GM18498 (cell line): ENCODE measurements at regions not wholly inside any gene's neighbourhood (a gene's known extent, or its start where the extent isn't known, plus 50 kb on each side); places are given as distances from the start of the nearest gene placed in this dataset.

Source experiments
- ATAC-seq: cut with Tn5 transposase; IDR thresholded peaks from one replicate; pipeline ENCODE4 v1.9.1; 2021; ENCODE audit warnings: mild to moderate bottlenecking, moderate library complexity; ENCODE audit not compliant: unreplicated experiment

- ATAC-seq: no peak
Observed at GRCh38 chr3:139870000-139870675, 64.8 kb upstream of the CLSTN2 start.

DNA sequence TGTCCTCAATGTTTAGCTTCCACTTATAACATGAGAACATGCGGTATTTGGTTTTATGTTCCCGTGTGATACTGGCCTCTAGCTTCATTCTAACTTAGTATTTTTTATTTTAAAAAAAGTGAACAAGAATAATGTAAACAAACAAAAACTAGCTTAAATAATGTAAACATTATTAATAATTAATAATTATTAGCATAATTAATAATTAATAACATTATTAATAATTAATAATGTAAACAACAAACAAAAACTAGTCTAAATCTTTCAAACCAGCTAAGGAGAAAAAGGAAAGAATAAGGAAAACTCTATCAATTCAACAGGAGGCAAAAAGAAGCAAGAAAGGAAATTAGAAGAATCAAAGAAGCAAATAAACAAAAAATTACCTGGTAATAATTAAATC lies 66.2 kb upstream of the CLSTN2 start:
- ATAC-seq: no peak

DNA sequence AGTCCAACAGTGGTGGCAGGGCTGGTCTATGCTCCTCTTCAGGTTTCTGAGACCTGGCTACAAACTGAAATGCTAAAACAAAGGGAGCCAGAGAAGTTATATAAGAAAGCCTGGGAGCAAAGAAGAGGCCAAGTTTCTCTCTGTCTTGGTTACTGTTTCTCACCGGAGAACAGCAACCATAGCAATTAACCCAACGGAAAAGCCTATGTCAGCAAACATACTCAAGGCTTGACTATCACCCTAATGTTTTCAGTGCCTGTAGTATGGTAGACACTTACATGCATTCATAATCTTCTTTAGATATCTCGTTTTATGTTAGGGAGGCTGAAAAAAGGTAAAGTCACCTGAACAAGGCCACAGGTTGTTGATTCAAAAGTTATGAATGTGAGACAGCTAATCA lies 86.3 kb upstream of the CLSTN2 start:
- no peak for ATAC-seq

GRCh38 chr3:139846729-139847128 lies 88.3 kb upstream of the CLSTN2 start:
- no peak for ATAC-seq

DNA sequence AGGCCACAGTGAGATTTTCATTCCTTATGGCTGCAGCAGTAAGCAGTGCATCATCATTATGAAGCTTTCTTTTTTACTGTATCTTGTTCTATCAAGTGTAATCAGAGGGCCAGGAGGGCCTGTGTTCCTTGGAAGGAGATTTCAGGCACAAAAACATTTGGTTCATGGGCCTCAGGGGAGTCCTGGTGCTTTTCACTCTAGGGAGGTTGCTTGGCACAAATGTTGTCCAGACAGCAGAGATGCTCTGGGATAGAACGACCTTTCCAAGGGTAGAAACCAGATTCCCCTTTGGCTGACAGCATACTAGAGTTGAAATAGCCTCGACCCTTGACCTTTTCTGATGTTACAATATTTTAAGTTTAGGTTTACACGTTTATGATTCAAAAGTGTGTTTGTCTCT lies 95.3 kb upstream of the CLSTN2 start:
- ATAC-seq: no peak

DNA sequence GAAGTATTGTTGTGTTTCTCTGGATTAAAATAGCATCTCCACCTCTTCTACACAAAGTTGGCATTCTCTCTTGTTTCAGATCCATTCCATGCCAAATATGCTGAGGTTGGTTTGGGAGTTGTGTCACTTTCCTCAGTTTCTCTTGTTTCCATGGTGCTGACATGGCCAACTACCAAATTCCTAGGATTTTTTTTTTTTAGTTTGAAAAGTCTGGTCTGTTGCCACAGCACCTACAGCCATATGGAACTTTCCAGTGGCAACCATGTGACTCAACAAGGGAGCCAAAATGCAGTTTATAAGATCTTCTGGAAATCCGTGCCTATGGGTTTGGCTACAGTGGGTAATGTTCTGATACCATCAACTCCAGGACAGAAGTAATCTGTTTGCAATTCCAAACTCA lies 96.0 kb upstream of the CLSTN2 start:
- ATAC-seq: no peak

GRCh38 chr3:139838269-139838957 lies 96.6 kb upstream of the CLSTN2 start:
- no peak for ATAC-seq

DNA sequence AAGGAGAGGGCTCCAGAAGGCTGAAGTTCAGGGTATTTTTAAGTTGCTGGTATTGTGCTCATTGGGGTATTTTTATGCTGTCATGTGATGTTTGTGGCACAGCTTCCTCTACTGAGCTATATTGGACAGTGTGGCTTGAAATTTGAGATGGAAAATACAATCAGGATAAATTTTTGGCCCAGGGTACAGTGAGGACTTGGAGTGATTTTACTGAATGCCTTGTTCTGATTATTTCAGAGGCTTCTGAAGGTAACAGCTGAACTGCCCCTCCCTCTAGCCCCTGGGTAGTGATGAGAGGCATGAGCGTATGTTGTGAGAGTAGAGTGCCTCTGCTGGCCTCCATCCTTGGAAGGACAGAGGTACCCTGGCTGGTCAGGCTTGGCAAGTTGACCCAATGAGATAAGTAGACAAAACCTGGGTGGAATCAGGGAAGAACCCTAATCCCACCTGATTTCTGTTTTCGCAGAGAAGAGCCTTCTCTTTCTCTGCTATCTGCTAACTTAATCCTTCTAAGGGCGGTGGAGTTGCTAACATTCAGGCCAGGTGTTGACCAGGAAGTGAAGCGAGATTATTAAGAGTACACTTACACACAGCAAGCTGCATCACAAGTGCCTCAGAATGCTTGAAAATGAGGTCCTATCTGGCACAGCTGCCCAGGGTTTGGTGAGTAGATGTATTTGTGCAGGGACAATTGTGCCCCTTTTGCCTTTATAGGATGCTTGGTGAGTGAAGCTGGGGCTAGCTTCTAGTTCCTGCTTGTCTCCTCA lies 98.1 kb upstream of the CLSTN2 start:
- no peak for ATAC-seq

GRCh38 chr3:139835830-139836683 lies 98.9 kb upstream of the CLSTN2 start:
- no peak for ATAC-seq

DNA sequence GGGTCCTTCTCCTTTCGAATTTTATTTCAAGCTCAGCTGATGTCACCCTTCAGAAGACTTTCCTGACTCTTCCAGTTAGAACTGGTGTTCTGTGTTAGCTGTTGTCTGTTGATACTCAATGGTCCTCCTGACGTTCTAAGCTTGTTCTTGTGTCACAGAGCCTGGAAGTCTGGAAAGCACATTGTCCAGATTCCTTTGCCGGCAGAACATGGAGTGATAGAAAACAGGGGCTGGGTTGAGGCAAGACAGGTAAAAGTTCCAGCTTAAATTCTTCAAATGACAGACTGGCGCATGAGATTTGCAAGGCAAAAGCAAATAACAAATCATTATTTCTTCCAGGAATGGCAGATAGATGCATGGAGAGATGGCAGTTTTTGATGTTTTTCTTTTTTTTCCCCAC lies 102.0 kb upstream of the CLSTN2 start:
- no peak for ATAC-seq

DNA sequence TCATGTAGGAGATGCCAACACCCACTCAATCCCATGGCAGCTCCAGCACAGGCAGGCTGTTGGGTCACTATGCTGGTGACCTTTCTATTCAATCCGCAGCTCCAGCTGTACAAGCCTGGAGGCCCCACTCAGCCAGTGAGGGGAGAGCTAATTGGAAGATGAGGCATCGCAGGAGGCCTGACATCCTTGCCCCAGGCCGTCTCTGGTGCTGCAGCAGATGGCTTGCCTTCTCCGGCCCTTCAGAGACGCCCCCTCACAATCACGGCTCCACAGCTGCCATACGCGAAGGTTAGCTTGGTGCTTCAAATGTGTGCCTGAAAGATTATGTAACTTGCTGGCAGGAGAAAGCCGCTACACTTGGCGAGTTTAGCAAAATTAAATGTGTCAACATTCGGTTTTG lies 104.2 kb upstream of the CLSTN2 start:
- ATAC-seq: no peak

DNA sequence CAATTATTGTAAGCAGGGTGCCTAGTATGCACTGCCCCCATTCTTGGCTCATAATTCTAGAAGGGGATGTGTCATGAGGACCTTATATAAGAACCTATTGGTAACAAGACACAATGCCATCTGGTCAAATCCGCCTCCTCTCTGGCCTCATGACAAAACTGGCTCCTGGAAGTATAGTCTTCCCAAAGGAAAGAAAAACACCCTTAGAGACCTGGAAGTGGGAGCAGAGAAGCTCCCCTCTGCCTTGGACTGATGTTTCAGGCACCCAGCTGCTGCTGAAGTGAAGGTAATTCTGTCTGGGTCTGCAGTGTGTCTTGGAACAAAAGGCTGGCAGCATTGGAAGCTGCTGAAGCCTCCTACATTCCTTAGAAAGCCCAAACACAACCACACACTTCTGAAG lies 107.2 kb upstream of the CLSTN2 start:
- no peak for ATAC-seq

DNA sequence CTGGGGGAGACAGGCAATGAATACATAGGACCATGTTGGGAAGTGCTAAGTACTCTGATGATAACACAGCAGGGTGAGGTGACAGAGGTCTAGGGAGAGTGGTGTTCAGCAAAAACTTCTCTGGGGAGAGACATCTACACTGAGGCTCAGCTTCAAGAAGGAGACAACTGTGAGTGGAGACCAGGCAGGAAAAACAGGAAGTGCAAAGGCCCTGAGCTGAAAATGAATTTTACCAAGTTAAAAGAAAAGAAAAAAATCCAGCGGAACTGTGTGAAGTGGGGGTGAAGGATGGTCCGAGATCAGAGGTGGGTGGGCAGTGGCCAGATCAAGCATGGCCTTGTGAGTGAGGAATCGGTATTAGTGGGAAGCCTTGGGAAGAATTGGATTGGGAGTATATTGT lies 110.1 kb upstream of the CLSTN2 start:
- no peak for ATAC-seq

DNA sequence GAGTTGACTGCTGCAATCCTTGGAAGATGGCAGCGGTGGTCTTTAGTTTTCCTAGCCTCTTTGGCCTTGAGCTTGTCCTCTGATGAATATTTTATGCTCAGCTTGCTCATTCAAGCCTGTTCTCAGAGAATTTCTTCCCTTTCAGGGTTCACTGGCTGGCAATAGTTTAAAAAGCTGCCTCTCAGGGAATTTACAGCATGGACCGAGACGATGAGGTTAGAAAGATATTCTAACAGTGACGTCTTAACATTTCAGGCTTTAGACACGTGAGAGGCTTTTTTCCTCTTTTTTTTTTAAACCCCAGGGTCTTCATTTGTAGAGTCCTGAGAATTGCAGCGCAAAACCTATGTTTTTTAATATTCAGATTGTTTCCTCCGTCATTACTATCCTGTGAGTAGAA lies 120.3 kb upstream of the CLSTN2 start:
- ATAC-seq: no peak

- ATAC-seq: no peak
Observed at GRCh38 chr3:139811331-139811730, 123.7 kb upstream of the CLSTN2 start.

GRCh38 chr3:139808201-139808600 lies 126.8 kb upstream of the CLSTN2 start:
- ATAC-seq: no peak

- ATAC-seq: no peak
Observed at GRCh38 chr3:139803294-139803693, 125.5 kb upstream of the NMNAT3 start.

- no peak for ATAC-seq
Observed at GRCh38 chr3:139797724-139798343, 120.1 kb upstream of the NMNAT3 start.

GRCh38 chr3:139794469-139795265 lies 116.9 kb upstream of the NMNAT3 start:
- ATAC-seq: no peak

- ATAC-seq: no peak
Observed at GRCh38 chr3:139793408-139793807, 115.6 kb upstream of the NMNAT3 start.
